OCI-LY3 (cell line): ENCODE measurements at regions not wholly inside any gene's neighbourhood (a gene's known extent, or its start where the extent isn't known, plus 50 kb on each side); places are given as distances from the start of the nearest gene placed in this dataset.

ENCODE experiments used
- H2AFZ ChIP-seq: fragments of 200-600, 300-600 bp; shearing (Covaris generic); 2 replicates; pipeline ENCODE4 v1.6.0; 2014; ENCODE audit warnings: antibody characterized with exemption, low read depth, low read length
- H3K27ac ChIP-seq: fragments of 200-600, 300-600 bp; sonication (generic); 2 replicates; pipeline ENCODE4 v1.5.1; 2014; ENCODE audit warnings: mild to moderate bottlenecking, low read length, moderate library complexity, mixed read lengths
- H3K27me3 ChIP-seq: fragments of 200-600, 300-600 bp; sonication (generic); 2 replicates; pipeline ENCODE4 v1.6.1; 2014; ENCODE audit warnings: low read depth, low read length, mixed read lengths
- H3K36me3 ChIP-seq: fragments of 200-600, 300-600 bp; sonication (generic); replicated peaks from 2 replicates; pipeline ENCODE3; 2014; ENCODE audit warnings: low read depth, low read length, mixed read lengths
- H3K4me1 ChIP-seq: fragments of 300-600, 200-600 bp; sonication (generic); 2 replicates; pipeline ENCODE4 v1.6.1; 2014; ENCODE audit warnings: low read length, mixed read lengths
- H3K4me2 ChIP-seq: fragments of 200-600, 300-600 bp; sonication (generic); 2 replicates; pipeline ENCODE4 v1.6.1; 2014; ENCODE audit warnings: low read length, mixed read lengths
- H3K4me3 ChIP-seq: fragments of 300-600, 200-600 bp; sonication (generic); 2 replicates; pipeline ENCODE4 v1.5.1; 2014; ENCODE audit warnings: antibody characterized with exemption, mild to moderate bottlenecking, low read length, moderate library complexity
- H3K79me2 ChIP-seq: fragments of 300-600, 200-600 bp; shearing (Covaris generic); 2 replicates; pipeline ENCODE4 v1.6.1; 2014; ENCODE audit warnings: mild to moderate bottlenecking, low read length, mixed read lengths
- H3K9ac ChIP-seq: fragments of 300-600, 200-600 bp; shearing (Covaris generic); 2 replicates; pipeline ENCODE4 v1.6.0; 2014; ENCODE audit warnings: mild to moderate bottlenecking, low read length, moderate library complexity
- H3K9me3 ChIP-seq: fragments of 200-600, 300-600 bp; shearing (Covaris generic); 2 replicates; pipeline ENCODE4 v1.6.1; 2014; ENCODE audit warnings: low read length, mixed read lengths; ENCODE audit not compliant: insufficient read depth
- H4K20me1 ChIP-seq: fragments of 200-600, 300-600 bp; sonication (generic); 2 replicates; pipeline ENCODE4 v1.6.1; 2016; ENCODE audit warnings: low read length, mixed read lengths; ENCODE audit not compliant: insufficient read depth
- EZH2phosphoT487 ChIP-seq: fragments of 200-600 bp; shearing (Covaris generic); IDR thresholded peaks from 2 replicates; pipeline ENCODE4 v1.6.1; 2018; ENCODE audit warnings: antibody characterized with exemption, mixed run types, low read depth
- TF ChIP-seq, protein P1 (sequence below): fragments of 200-600, 300-600 bp; sonication (generic); IDR thresholded peaks from 2 replicates; pipeline ENCODE4 v1.5.1; 2014; ENCODE audit warnings: antibody characterized with exemption, low read length, low read depth

DNA sequence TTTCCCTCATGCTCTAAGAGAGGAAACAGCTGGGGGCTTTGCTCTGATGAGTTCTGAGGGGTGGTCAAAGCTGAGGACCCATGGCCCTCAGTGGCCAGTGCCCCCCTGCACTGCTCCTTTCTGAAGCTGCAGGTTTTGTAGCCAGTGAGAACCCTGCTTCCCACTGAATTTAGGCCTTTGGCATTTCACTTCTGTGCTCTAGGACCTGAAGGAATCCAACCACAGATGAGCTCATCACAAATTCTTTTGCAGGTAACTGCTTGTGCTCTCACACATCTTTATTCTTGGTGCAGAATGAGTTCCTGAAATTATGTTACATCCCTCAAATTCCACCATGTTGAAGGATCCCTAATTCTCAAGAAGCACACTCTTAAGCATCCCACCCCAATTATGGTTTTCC, 248.7 kb upstream of the IRF2BP2 start:
- H3K9ac ChIP-seq, result no peak overlapping the region
- TF ChIP-seq, protein P1, sequence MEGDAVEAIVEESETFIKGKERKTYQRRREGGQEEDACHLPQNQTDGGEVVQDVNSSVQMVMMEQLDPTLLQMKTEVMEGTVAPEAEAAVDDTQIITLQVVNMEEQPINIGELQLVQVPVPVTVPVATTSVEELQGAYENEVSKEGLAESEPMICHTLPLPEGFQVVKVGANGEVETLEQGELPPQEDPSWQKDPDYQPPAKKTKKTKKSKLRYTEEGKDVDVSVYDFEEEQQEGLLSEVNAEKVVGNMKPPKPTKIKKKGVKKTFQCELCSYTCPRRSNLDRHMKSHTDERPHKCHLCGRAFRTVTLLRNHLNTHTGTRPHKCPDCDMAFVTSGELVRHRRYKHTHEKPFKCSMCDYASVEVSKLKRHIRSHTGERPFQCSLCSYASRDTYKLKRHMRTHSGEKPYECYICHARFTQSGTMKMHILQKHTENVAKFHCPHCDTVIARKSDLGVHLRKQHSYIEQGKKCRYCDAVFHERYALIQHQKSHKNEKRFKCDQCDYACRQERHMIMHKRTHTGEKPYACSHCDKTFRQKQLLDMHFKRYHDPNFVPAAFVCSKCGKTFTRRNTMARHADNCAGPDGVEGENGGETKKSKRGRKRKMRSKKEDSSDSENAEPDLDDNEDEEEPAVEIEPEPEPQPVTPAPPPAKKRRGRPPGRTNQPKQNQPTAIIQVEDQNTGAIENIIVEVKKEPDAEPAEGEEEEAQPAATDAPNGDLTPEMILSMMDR, result no peak
- no peak for TF ChIP-seq EZH2phosphoT487
- no peaks in the 10 kb centered on the region for H3K9me3 ChIP-seq
- no peaks in the 10 kb centered on the region for H3K27me3 ChIP-seq
- H3K4me3 ChIP-seq, result no peak overlapping the region
- H2AFZ ChIP-seq, result no peak overlapping the region
- H3K4me2 ChIP-seq, result no peak overlapping the region
- H4K20me1 ChIP-seq, result no peaks in the 10 kb centered on the region
- H3K36me3 ChIP-seq, result no peaks in the 10 kb centered on the region
- no peaks in the 10 kb centered on the region for H3K4me1 ChIP-seq
- H3K27ac ChIP-seq, result no peak overlapping the region
- H3K79me2 ChIP-seq, result no peaks in the 10 kb centered on the region

DNA sequence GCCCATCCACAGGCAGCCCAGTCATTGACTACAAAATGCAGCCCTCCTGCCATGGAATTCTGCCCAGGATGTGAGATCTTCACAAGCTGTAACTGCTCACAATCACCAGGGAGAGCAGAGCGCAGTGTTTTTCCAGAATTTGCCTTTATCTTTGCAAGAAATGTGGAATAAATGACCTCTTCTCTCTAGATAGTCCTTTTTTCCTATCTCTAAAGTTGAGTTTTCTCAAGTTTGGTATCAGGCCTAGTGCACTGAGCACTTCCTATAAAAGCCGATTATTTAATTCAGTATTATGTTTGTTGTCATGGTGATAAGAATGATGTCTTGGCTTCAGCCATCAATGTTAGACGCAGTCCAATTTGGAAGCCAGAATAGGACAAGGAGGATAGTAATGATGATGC, 246.9 kb upstream of the IRF2BP2 start:
- no peaks in the 10 kb centered on the region for H4K20me1 ChIP-seq
- H3K9me3 ChIP-seq, result no peaks in the 10 kb centered on the region
- no peak overlapping the region for H3K4me3 ChIP-seq
- no peak overlapping the region for H3K4me2 ChIP-seq
- no peaks in the 10 kb centered on the region for H3K79me2 ChIP-seq
- H3K27me3 ChIP-seq, result no peaks in the 10 kb centered on the region
- no peak overlapping the region for H2AFZ ChIP-seq
- H3K27ac ChIP-seq, result no peak overlapping the region
- peaks cover 7% of the 10 kb centered on the region for H3K4me1 ChIP-seq
- TF ChIP-seq EZH2phosphoT487, result no peak
- TF ChIP-seq, protein P1, result no peak
- H3K36me3 ChIP-seq, result no peaks in the 10 kb centered on the region
- H3K9ac ChIP-seq, result no peak overlapping the region

DNA sequence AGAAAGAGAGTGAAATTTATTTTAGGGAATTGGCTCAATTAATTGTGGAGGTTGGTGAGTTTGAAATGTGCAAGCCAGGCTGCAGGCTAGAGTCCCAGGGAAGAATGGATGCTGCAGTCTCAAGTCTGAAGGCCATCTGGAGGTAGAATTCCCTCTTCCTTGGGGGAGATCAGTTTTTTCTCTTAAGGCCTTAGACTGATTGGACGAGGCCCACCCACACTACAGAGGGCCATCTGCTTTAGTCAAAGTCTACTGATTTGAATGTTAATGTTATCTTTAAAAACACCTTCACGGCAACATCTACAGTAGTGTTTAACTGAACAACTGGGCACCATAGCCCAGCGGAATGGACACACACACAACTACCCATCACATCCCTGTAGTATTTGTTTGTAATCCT, 245.9 kb upstream of the IRF2BP2 start:
- no peak overlapping the region for H3K4me3 ChIP-seq
- no peak for TF ChIP-seq EZH2phosphoT487
- TF ChIP-seq, protein P1, result no peak
- no peak overlapping the region for H3K4me2 ChIP-seq
- no peak overlapping the region for H2AFZ ChIP-seq
- no peaks in the 10 kb centered on the region for H3K36me3 ChIP-seq
- no peaks in the 10 kb centered on the region for H3K79me2 ChIP-seq
- no peaks in the 10 kb centered on the region for H4K20me1 ChIP-seq
- H3K9ac ChIP-seq, result no peak overlapping the region
- no peaks in the 10 kb centered on the region for H3K27me3 ChIP-seq
- peaks cover 13% of the 10 kb centered on the region for H3K4me1 ChIP-seq
- no peaks in the 10 kb centered on the region for H3K9me3 ChIP-seq
- no peak overlapping the region for H3K27ac ChIP-seq

DNA sequence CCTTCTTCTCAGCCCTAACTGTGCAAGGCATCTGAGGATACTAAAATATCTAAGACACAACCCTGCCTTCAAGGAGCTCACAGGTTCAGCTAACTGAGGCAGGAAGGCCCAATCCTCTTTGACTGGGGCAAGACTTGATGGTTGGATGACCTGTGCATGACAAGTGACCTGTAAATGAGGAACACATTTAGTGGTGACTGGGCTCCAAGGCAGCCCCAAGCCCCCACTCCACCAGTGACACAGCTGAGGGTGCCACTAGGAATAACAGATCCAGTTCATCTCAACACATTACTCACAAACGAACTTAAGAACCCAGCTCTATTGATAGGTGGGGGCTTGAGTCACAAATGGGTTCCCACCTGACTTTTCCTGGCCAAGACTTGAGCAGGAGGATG, 244.7 kb upstream of the IRF2BP2 start:
- TF ChIP-seq, protein P1, result no peak
- no peak for TF ChIP-seq EZH2phosphoT487
- Histone ChIP-seq H3K27ac (no peak overlapping the region), H3K4me1 (peaks cover 13% of the 10 kb centered on the region), H2AFZ (no peak overlapping the region), H3K4me2 (no peak overlapping the region), H3K27me3 (no peaks in the 10 kb centered on the region), H3K4me3 (no peak overlapping the region), H4K20me1 (no peaks in the 10 kb centered on the region), H3K36me3 (no peaks in the 10 kb centered on the region), H3K79me2 (no peaks in the 10 kb centered on the region), H3K9me3 (no peaks in the 10 kb centered on the region), H3K9ac (no peak overlapping the region)
